Small intestine (tissue), 7 donors: ENCODE measurements at regions not wholly inside any gene's neighbourhood (a gene's known extent, or its start where the extent isn't known, plus 50 kb on each side); places are given as distances from the start of the nearest gene placed in this dataset.

Experiments
- DNase-seq, 2 donors: peaks; one replicate each; pipeline versions ENCODE4 v3.0.0 to v3.0.0-alpha.2; 2013
- FAIRE-seq: peaks from 2 replicates; lab custom pipeline; 2012; peaks lifted over from hg19 to GRCh38; lab: Jason Lieb, UNC
- H3K27ac ChIP-seq, 3 donors: one replicate each; pipeline ENCODE4 v1.5.1; 2013; ENCODE audit warnings: low read length in 2 of 3, mild to moderate bottlenecking in 2 of 3, control low read depth in 1 of 3, inconsistent platforms in 1 of 3, low read depth in 1 of 3, moderate library complexity in 1 of 3
- H3K27me3 ChIP-seq, 3 donors: one replicate each; pipeline ENCODE4 v1.6.1; 2013; ENCODE audit warnings: low read length in 3 of 3, inconsistent platforms in 1 of 3; ENCODE audit not compliant: control insufficient read depth in 3 of 3, insufficient read depth in 3 of 3
- H3K36me3 ChIP-seq, 3 donors: one replicate each; pipeline ENCODE4 v1.6.1; 2013; ENCODE audit warnings: low read length in 3 of 3, inconsistent platforms in 1 of 3, low read depth in 1 of 3, mild to moderate bottlenecking in 1 of 3, moderate library complexity in 1 of 3; ENCODE audit not compliant: control insufficient read depth in 3 of 3, insufficient read depth in 2 of 3
- H3K4me1 ChIP-seq, 3 donors: one replicate each; pipeline ENCODE4 v1.6.1; 2013; ENCODE audit warnings: low read length in 2 of 3, inconsistent platforms in 1 of 3, low read depth in 1 of 3, mild to moderate bottlenecking in 1 of 3, moderate library complexity in 1 of 3; ENCODE audit not compliant: control insufficient read depth in 3 of 3, insufficient read depth in 2 of 3
- H3K4me3 ChIP-seq, 3 donors: one replicate each; pipeline ENCODE4 v1.5.1; 2013; ENCODE audit warnings: low read length in 3 of 3, control low read depth in 1 of 3, inconsistent platforms in 1 of 3, low read depth in 1 of 3, mild to moderate bottlenecking in 1 of 3, moderate library complexity in 1 of 3
- H3K9me3 ChIP-seq, 2 donors: one replicate each; pipeline ENCODE4 v1.6.1; 2013; ENCODE audit warnings: low read depth in 1 of 2, low read length in 1 of 2; ENCODE audit not compliant: control insufficient read depth in 2 of 2, insufficient read depth in 1 of 2
- WGBS, 3 donors: extraction: QIAGEN DNeasy Blood & Tissue Kit; methylation state at CpG; one replicate each; pipeline ENCODE4 v1.1.7; 2013; 5-methylcytosine and 5-hydroxymethylcytosine counted together
- donor health status: healthy with polysubstance abuse.
- donor health status: control.
- donor health status: control.
- donor health status: Bipolar disorder and iron deficiency.
- donor health status: healthy.

GRCh38 chr13:46953331-46953730, 56.5 kb upstream of the HTR2A start:
- Histone ChIP-seq H3K4me1 (no peaks in the 10 kb centered on the region), H3K27me3 (no peaks in the 10 kb centered on the region), H3K27ac (no peak overlapping the region), H3K9me3 (no peaks in the 10 kb centered on the region), H3K36me3 (no peaks in the 10 kb centered on the region), H3K4me3 (no peak overlapping the region)
- DNase-seq (no peak), FAIRE-seq (no peak)
- WGBS, 3 donors, result 73 to 86% (median 74%) methylated on average over 3 of the region's 3 CpGs

GRCh38 chr13:46951516-46951915, 54.7 kb upstream of the HTR2A start:
- no peak overlapping the region for H3K4me3 ChIP-seq
- no peaks in the 10 kb centered on the region for H3K36me3 ChIP-seq
- DNase-seq, result no peak
- no peaks in the 10 kb centered on the region for H3K27me3 ChIP-seq
- WGBS, 3 donors, result 57 to 75% (median 63%) methylated on average over 6 of the region's 6 CpGs
- FAIRE-seq, result no peak
- H3K9me3 ChIP-seq, result no peaks in the 10 kb centered on the region
- H3K4me1 ChIP-seq, result no peaks in the 10 kb centered on the region
- H3K27ac ChIP-seq, result no peak overlapping the region

- no peak for FAIRE-seq
- H3K9me3 ChIP-seq, result peaks cover 0 to 11% of the 10 kb centered on the region in 2 donors
These were observed 52.4 kb upstream of the HTR2A start for GRCh38 chr13:46949211-46949610.

GRCh38 chr13:46948338-46948737, 51.5 kb upstream of the HTR2A start:
- no peak overlapping the region for H3K4me3 ChIP-seq
- peaks cover 0 to 11% of the 10 kb centered on the region in 2 donors for H3K9me3 ChIP-seq
- H3K36me3 ChIP-seq, result no peaks in the 10 kb centered on the region
- 77 to 84% (median 79%) methylated on average over 4 of the region's 4 CpGs for WGBS, 3 donors
- FAIRE-seq (no peak), DNase-seq (no peak)
- H3K27ac ChIP-seq, result no peak overlapping the region
- no peaks in the 10 kb centered on the region for H3K4me1 ChIP-seq
- no peaks in the 10 kb centered on the region for H3K27me3 ChIP-seq

More at GRCh38 chr13:46949211-46949610, 52.4 kb upstream of the HTR2A start:
- WGBS, 3 donors, result 89 to 92% (median 90%) methylated on average over 3 of the region's 3 CpGs
- H3K4me1 ChIP-seq, result no peaks in the 10 kb centered on the region
- no peaks in the 10 kb centered on the region for H3K36me3 ChIP-seq
- H3K27ac ChIP-seq, result no peak overlapping the region
- no peak for DNase-seq
- H3K4me3 ChIP-seq, result no peak overlapping the region
- no peaks in the 10 kb centered on the region for H3K27me3 ChIP-seq

GRCh38 chr13:46947425-46948191, 50.8 kb upstream of the HTR2A start:
- FAIRE-seq (no peak), DNase-seq (no peak)
- H3K9me3 ChIP-seq, result peaks cover 0 to 11% of the 10 kb centered on the region in 2 donors
- no peaks in the 10 kb centered on the region for H3K36me3 ChIP-seq
- no peaks in the 10 kb centered on the region for H3K27me3 ChIP-seq
- no peak overlapping the region for H3K27ac ChIP-seq
- 50 to 68% (median 59%) methylated on average over 4 of the region's 4 CpGs for WGBS, 3 donors
- H3K4me1 ChIP-seq, result no peaks in the 10 kb centered on the region
- no peak overlapping the region for H3K4me3 ChIP-seq
